Heart left ventricle (tissue), 13 donors: ENCODE measurements at regions not wholly inside any gene's neighbourhood (a gene's known extent, or its start where the extent isn't known, plus 50 kb on each side); places are given as distances from the start of the nearest gene placed in this dataset.

Experiments
- CTCF ChIP-seq, 12 donors: fragments of 200-600 bp; sonication (generic) in 4 of 12; IDR thresholded peaks; one replicate each; pipeline versions ENCODE4 v1.5.0 to v1.8.0; 2018 to 2022; ENCODE audit warnings: antibody characterized with exemption in 12 of 12, mild to moderate bottlenecking in 5 of 12
- POLR2A ChIP-seq, 2 donors: fragments of 450-650 bp; IDR thresholded peaks; one replicate each; pipeline ENCODE4 v1.6.1; 2017; ENCODE audit warnings: antibody characterized with exemption in 2 of 2, mild to moderate bottlenecking in 2 of 2, moderate library complexity in 2 of 2
- donor health status: ischemic (EF 13 %, LVEDD 7.1; RV severe dilation, severe dysfunction).
- donor health status: DM: no; HTN: yes; CAD: no.
- donor health status: DM: no; HTN: no; CAD: no.
- donor health status: ischemic (EF 25% LVEDD 6.9; RV normal size, moderate dysfunction).
- donor health status: ischemic (EF 25% LVEDD 5.7; RV mildly dilated, moderate dysfunction).
- donor health status: ischemic (EF 35%, LVEDD 5.7; RV mildly dilated, moderate dysfunction).
- donor health status: nonischemic (EF 11% LVEDD 7.7; RV severe dilation, severe dysfunction).
- donor health status: DM: yes; HTN: yes; CAD: no.
- donor health status: PGD.
- donor health status: ischemic (EF 29% LVEDD 5.4; RV normal size, mild dysfunction).
- donor health status: nonischemic (EF 23%, LVEDD 6.1; RV moderate dilation, normal function).

DNA sequence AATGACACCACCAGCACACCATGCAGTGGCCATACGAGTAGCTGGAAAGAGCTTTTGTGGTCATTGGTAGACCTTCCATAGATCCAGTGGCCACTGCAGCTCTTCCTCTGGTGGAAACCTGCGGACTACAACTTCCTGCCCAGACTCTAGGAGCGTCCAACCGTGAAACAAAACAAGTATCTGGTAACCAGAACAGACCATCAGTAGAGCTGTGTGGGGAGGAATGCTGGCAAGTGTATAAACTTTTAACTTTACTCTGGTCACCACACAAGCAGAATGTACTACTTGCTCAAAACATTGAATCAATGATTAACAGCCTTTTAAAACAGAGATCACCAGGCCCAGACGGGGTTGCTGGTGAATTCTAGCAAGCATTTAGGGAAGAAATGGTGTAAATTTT lies 154.7 kb upstream of the DGKB start:
- no peak for TF ChIP-seq CTCF (IDR thresholded peaks at IDR 0.05)
- no peak for TF ChIP-seq POLR2A (IDR thresholded peaks at IDR 0.05)
